HUES48 (cell line): ENCODE measurements at regions not wholly inside any gene's neighbourhood (a gene's known extent, or its start where the extent isn't known, plus 50 kb on each side); places are given as distances from the start of the nearest gene placed in this dataset.

ENCODE experiments used
- H3K27ac ChIP-seq: one replicate; pipeline ENCODE4 v1.7.0; 2013; ENCODE audit warnings: low read depth, low read length, inconsistent platforms
- H3K27me3 ChIP-seq: 2 replicates; pipeline ENCODE4 v1.6.1; 2013; ENCODE audit warnings: mild to moderate bottlenecking, low read length; ENCODE audit not compliant: control insufficient read depth, insufficient read depth
- H3K36me3 ChIP-seq: 2 replicates; pipeline ENCODE4 v1.6.1; 2013; ENCODE audit warnings: low read length; ENCODE audit not compliant: control insufficient read depth, insufficient read depth
- H3K4me1 ChIP-seq: 2 replicates; pipeline ENCODE4 v1.6.1; 2013; ENCODE audit warnings: mild to moderate bottlenecking, low read length; ENCODE audit not compliant: control insufficient read depth, insufficient read depth
- H3K4me3 ChIP-seq: 2 replicates; pipeline ENCODE4 v1.5.1; 2013; ENCODE audit warnings: mild to moderate bottlenecking, low read depth, low read length
- H3K9ac ChIP-seq: 2 replicates; pipeline ENCODE4 v1.6.1; 2013; ENCODE audit warnings: mild to moderate bottlenecking, low read depth, low read length, moderate library complexity
- H3K9me3 ChIP-seq: 2 replicates; pipeline ENCODE4 v1.6.1; 2013; ENCODE audit warnings: low read length; ENCODE audit not compliant: control insufficient read depth, insufficient read depth

DNA sequence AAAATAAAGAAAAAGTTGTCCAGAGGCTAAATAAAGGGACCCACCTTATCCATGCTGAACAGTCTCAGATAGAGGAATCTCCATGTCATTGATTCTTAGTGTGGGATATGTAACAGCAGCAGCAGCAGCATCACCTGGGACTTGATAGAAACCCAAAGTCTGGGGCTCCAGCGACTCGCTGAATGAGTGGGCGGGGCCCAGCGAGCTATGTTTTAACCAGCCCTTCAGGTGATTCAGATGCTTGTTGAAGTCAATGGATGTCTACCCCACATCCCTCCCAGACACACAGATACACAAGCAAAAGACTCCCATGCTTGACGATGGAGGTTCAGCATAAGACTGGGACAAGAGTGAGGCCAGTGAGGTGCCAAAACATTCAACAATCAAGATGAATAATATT lies 298.6 kb downstream of the UBE3D start:
- Histone ChIP-seq H3K4me1 (peaks cover 15% of the 10 kb centered on the region; the same call in 1 of the 2 replicates), H3K27me3 (no peaks in the 10 kb centered on the region), H3K27ac (no peak overlapping the region), H3K9me3 (no peaks in the 10 kb centered on the region), H3K36me3 (no peaks in the 10 kb centered on the region), H3K9ac (no peak overlapping the region), H3K4me3 (no peak overlapping the region)

DNA sequence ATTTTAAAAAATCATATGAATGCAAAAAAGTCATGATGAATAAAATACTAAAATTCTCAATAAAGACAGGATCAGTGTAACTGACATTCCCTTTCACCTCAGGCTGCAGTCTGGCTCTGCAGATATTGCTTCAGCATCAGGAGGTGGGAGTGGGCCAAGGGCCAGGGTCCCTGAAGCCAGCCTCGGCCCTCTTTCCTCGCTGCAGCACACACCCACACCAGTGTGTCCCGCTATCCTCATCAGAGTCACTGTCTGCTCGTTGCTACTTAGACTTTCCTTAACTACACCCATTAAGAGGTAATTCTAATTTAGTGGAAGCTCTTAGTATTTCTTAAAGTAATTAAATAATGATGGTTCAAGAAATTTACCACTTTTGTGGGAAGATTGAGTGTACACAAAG lies 298.2 kb downstream of the UBE3D start:
- no peaks in the 10 kb centered on the region for H3K36me3 ChIP-seq
- H3K9ac ChIP-seq: no peak overlapping the region
- peaks cover 15% of the 10 kb centered on the region; the same call in 1 of the 2 replicates for H3K4me1 ChIP-seq
- no peaks in the 10 kb centered on the region for H3K27me3 ChIP-seq
- H3K4me3 ChIP-seq: no peak overlapping the region
- H3K9me3 ChIP-seq: no peaks in the 10 kb centered on the region
- H3K27ac ChIP-seq: no peak overlapping the region

DNA sequence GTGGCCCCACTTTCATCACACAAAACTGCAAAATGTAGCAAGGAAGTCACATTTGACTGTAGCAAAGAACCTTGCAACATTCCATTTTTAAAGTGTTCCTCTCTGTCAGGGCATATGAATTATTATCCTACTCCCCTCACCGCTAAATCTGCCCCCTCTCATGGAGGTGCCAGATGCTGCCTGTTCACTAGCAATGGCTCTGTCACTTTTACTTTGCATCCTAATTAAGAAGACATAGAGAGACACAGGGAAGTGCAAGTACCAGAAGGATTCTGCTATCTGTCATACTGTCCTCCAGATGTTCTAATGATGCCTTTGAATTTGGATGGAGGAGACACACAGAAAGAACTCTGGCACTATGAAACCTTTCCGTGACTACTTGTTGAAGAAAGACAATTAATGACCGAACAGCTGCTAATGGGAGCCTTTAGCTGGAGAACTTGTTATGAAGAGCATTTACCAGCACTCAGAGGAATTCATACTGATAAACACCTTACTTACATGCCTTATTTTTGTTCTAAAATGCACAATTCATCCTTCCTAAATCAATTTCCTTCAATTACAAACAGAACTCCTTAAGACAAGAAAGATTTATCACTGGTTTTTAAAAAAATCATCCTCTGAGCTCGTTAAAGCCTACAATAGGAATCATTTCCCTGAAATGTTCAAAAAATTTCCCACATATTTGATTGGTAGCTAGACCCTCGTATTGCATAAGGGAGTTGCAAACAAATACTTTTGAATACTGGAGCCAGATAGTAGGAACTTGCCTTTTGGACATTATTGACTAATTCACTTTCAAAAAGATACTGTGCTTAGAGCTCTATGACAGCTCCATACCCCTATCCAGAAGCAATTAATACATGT lies 292.6 kb downstream of the UBE3D start:
- Histone ChIP-seq H3K27ac (no peak overlapping the region), H3K4me1 (peaks cover 21% of the 10 kb centered on the region; the same call in 1 of the 2 replicates), H3K9me3 (no peaks in the 10 kb centered on the region), H3K36me3 (no peaks in the 10 kb centered on the region), H3K27me3 (no peaks in the 10 kb centered on the region), H3K4me3 (no peak overlapping the region), H3K9ac (no peak overlapping the region)

DNA sequence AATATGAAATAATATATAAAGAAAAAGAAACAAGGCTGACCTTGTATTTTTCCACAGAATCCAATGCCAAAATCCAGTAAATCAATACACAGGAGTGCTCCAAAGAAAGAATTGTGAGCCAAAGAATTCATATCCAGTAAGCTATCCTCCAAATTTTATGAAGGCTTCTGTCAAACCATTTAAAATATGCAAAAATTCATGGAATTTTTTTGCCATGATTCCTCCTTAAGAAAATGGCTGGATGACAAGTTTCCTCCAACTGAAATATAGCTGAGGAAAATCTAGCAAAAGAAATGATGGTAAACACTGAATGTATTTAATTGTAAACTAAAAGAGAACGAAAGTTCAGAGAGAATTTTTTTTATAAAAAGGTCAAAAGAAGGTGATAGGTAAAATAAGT lies 290.3 kb downstream of the UBE3D start:
- H3K4me1 ChIP-seq: peaks cover 12% of the 10 kb centered on the region; the same call in 1 of the 2 replicates
- no peak overlapping the region for H3K4me3 ChIP-seq
- no peak overlapping the region for H3K9ac ChIP-seq
- H3K27ac ChIP-seq: no peak overlapping the region
- H3K9me3 ChIP-seq: no peaks in the 10 kb centered on the region
- H3K27me3 ChIP-seq: no peaks in the 10 kb centered on the region
- no peaks in the 10 kb centered on the region for H3K36me3 ChIP-seq

DNA sequence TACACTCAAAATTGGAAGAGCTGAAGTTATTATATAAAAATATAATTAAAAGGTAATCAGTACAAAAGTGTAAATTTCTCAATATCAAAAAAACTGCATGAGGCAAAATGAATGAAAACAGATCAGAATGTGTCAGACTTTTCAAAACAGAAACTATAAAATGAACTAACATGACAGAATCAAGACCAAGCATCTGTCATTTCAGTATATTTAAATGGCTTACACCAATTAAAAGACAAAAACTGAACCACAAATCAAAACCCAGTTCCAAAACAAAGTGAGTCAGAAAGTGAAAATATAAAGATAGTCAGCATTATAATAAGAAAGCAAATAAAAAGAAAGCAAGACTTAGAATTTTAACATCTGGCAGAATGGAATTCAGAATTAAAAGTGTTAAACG lies 289.7 kb downstream of the UBE3D start:
- Histone ChIP-seq H3K36me3 (no peaks in the 10 kb centered on the region), H3K9ac (no peak overlapping the region), H3K27me3 (no peaks in the 10 kb centered on the region), H3K27ac (no peak overlapping the region), H3K4me3 (no peak overlapping the region), H3K9me3 (no peaks in the 10 kb centered on the region), H3K4me1 (peaks cover 12% of the 10 kb centered on the region; the same call in 1 of the 2 replicates)

DNA sequence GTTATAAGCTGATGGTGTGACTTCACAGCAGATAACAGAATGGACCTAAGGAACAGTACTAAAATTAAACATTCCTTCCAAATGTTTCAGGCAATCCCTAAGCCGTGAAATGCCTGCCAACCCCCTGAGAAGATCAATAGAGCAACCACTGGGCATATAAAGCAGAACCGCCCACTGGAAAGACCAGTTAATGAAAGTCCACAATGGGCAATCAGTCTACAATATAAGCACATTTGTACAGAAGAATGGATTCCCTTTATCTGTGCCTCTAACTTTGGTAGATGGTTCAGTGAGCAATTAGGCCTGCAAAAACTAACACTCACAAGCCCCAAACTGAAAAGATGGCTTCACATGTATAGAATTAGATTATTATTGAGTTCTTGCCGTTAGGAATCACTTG lies 286.6 kb downstream of the UBE3D start:
- Histone ChIP-seq H3K9me3 (no peaks in the 10 kb centered on the region), H3K9ac (no peak overlapping the region)

DNA sequence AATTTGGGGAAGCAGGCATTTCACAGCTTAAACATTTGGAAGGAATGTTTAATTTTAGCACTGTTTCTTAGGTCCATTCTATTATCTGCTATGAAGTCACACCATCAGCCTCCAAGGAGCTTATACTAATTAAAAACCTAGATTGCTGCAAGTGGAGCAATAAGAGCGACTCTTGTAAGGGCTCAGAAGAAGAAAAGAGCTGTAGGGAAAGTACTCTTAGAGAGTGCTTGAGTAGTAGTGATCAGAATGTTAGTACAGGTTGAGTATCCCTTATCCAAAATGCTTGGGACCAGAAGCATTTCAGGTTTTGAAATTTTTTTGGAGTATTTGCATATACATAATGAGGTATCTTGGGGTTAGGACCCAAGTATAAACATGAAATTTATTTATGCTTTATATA lies 285.3 kb downstream of the UBE3D start:
- H3K9ac ChIP-seq: no peak overlapping the region
- H3K4me1 ChIP-seq: peaks cover 9% of the 10 kb centered on the region; the same call in 1 of the 2 replicates
- H3K4me3 ChIP-seq: no peak overlapping the region
- H3K36me3 ChIP-seq: no peaks in the 10 kb centered on the region
- no peaks in the 10 kb centered on the region for H3K27me3 ChIP-seq
- H3K9me3 ChIP-seq: no peaks in the 10 kb centered on the region
- H3K27ac ChIP-seq: no peak overlapping the region

More for the DNA sequence above, 286.6 kb downstream of the UBE3D start:
- Histone ChIP-seq H3K36me3 (no peaks in the 10 kb centered on the region), H3K4me1 (peaks cover 12% of the 10 kb centered on the region; the same call in 1 of the 2 replicates), H3K27me3 (no peaks in the 10 kb centered on the region), H3K4me3 (no peak overlapping the region), H3K27ac (no peak overlapping the region)

DNA sequence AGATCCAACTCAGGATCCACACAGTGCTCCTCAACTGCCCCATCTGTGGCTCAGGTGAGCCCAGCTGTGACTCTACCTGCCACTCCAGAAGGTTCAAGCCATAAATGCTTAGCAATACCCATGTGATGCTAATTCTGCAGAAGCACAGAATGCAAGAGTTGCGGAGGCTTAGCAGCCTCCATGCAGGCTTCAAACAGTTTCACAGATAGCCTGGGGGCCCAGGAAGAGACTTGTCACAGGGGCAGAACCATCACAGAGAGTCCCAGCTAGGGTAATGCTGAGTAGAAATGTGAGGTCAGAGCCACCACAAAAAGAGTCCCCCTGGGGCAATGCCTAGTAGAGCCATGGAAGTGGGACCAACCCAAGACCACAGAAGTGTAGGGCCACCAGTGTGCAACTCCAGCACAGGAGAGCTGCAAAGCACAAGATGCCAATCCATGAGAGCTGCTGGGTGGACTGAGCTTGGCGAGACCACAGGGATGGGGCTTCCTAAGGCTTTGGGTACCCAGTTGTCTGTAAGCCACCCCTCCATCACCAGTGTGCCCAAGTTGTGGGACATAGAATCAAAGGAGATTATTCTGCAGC lies 283.9 kb downstream of the UBE3D start:
- Histone ChIP-seq H3K4me1 (no peaks in the 10 kb centered on the region), H3K27me3 (no peaks in the 10 kb centered on the region), H3K27ac (no peak overlapping the region), H3K4me3 (no peak overlapping the region), H3K36me3 (no peaks in the 10 kb centered on the region), H3K9ac (no peak overlapping the region), H3K9me3 (no peaks in the 10 kb centered on the region)

DNA sequence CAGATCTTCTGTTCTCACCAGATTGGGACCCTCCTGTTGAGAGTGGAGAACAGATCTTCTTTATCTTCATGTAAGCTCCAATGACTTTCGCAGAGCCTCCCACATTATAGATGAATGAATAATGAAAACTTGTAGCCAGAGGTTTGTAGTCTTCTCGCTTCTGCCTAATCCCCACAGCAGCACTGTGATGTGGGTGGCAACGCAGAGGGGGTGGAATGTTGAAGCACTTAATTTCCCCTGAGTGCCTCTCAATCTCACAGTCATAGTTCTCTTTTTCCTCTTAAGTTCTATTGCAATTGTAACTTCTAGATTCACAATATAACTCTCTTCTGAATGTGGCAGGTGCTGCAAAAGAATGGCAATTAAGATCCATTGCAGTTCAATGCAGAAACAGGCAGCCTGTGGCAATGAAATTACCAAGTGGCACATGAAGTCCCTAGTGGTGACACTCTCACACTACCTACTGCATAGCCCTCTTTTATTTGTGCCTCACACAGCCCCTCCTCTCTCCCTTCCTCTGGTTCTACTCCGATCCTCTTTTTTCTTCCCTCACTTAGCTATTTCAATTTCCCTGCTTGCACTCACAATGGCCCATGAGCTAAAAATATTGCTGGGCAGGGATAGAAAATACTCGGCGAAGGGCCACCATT lies 281.9 kb downstream of the UBE3D start:
- Histone ChIP-seq H3K9me3 (no peaks in the 10 kb centered on the region), H3K4me1 (no peaks in the 10 kb centered on the region), H3K36me3 (no peaks in the 10 kb centered on the region), H3K9ac (no peak overlapping the region), H3K27me3 (no peaks in the 10 kb centered on the region), H3K4me3 (no peak overlapping the region), H3K27ac (no peak overlapping the region)

DNA sequence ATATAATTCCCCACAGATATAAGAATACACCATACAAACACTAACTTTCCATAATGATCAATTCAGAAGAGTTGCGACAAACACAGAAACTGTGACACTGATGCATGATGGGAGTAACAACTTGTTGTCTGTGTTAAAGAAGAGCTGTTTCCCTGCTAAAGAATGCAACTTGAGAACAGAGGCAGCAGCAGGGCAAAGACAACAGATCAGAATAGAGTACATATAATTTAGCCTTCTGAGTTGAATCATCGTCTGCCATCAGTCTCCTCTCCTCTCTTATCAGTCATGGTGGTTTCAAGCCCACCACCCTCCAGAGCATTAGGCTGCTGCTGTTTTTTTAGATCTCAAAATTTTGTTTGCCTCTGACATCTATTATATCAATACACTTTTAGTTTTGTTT lies 280.4 kb downstream of the UBE3D start:
- Histone ChIP-seq H3K27me3 (no peaks in the 10 kb centered on the region), H3K36me3 (no peaks in the 10 kb centered on the region), H3K27ac (no peak overlapping the region), H3K9me3 (no peaks in the 10 kb centered on the region), H3K9ac (no peak overlapping the region), H3K4me3 (no peak overlapping the region), H3K4me1 (no peaks in the 10 kb centered on the region)

DNA sequence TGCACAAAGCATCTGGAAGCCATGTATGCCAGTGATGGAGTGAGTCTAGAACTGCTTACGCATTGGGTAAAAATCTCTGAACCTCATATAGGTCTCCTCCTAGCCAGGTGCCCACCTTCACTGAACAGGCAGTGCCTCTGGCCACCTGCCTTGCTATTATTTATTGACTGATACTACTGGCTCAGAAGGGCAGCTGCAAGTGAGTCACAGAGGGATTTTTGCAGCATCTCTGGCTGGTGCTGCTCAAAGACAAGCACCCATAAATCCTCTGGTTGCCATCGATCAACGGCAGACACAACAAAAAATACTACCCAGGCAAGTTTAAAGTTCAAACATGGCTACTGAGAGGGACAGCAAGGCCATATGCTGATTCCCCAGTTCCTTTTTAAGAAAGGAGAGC lies 279.4 kb downstream of the UBE3D start:
- Histone ChIP-seq H3K36me3 (no peaks in the 10 kb centered on the region), H3K9ac (no peak overlapping the region), H3K27ac (no peak overlapping the region), H3K4me3 (no peak overlapping the region), H3K4me1 (no peaks in the 10 kb centered on the region), H3K9me3 (no peaks in the 10 kb centered on the region), H3K27me3 (no peaks in the 10 kb centered on the region)
